ENCODE measurements at regions not wholly inside any gene's neighbourhood (a gene's known extent, or its start where the extent isn't known, plus 50 kb on each side); places are given as distances from the start of the nearest gene placed in this dataset.

DNA sequence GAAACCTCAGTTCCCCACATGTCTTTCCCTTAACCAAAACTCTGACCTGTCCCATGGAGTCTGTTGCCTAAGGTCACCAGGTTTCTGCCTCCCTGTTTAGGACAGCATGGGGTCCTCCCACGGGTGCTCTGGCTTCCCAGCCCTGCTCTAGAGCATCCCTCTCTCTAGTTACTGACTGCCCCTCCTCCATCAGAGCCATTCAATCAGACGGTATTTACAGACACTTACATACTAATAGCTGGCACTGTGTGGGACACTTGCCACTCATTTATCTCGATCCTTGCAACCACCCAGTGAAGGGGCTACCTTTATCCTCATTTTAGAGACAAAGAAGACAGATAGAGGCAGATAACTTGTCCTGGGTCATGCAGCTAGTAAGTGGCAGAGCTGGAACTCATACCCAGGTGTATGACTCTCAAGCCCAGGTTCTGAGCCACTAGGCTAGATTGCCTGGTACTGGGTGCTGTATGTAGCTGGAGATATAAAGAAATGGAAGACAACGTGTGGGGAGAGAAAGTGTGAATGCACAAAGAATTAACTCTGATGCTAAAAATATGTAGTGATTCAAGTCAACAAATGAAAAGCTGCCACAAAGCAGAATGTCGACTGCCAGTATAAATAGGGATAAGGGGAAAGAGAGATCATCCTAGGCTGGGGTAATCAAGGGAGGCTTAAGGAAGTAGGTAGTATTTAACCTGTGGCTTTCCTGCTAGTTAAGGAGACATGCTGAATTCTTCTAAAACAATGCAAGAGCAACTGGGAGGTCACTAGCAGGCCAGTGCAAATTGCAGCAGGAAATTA lies 52.5 kb upstream of the PDE8B start:
- no peak for TF ChIP-seq REST (IDR thresholded peaks at IDR 0.05)
- TF ChIP-seq TFCP2L1 (CRISPR knock-in tag; IDR thresholded peaks at IDR 0.05): no peak
- TF ChIP-seq EP300 (IDR thresholded peaks at IDR 0.05): no peak
- no peak for TF ChIP-seq RNF2 (IDR thresholded peaks at IDR 0.05; ENCODE audit: borderline replicate concordance, low read depth)
- no peak for TF ChIP-seq POLR2A (IDR thresholded peaks at IDR 0.05; ENCODE audit: low read length)
- no peak for TF ChIP-seq GATA3 (IDR thresholded peaks at IDR 0.05; ENCODE audit: borderline replicate concordance)
- TF ChIP-seq, protein P1, sequence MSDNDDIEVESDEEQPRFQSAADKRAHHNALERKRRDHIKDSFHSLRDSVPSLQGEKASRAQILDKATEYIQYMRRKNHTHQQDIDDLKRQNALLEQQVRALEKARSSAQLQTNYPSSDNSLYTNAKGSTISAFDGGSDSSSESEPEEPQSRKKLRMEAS (IDR thresholded peaks at IDR 0.05): no peak
- Histone ChIP-seq H3K9me3 (0 out of 3 replicates have a peak, but pooled peaks cover 2% of the 10 kb centered on the region), H3K27ac (no peak overlapping the region; a peak in 1 of 6 replicates), H3K4me3 (no peak overlapping the region), H3K4me1 (no peaks in the 10 kb centered on the region), H3K4me2 (no peak overlapping the region)
- ATAC-seq (no peak; a peak in 1 of 6 replicates), FAIRE-seq (no peak), DNase-seq (ENCODE audit: low read depth in 1 of 2, low spot score in 1 of 2) (no peak)
- CTCF ChIA-PET: interaction anchor here (1.0 to 4.8 kb wide), 3 partner anchors 13 to 80 kb away, joined by 3 to 31 read pairs (median 5); partner anchors contain the start of gene ZBED3
- POLR2A ChIA-PET: no interaction called here
- WGBS (ENCODE audit: missing lambda C conversion rate): 51% methylated on average over 5 of the region's 5 CpGs

GRCh38 chr5:77156379-77156778 lies 54.1 kb upstream of the PDE8B start:
- ATAC-seq (no peak), FAIRE-seq (no peak), DNase-seq (ENCODE audit: low read depth in 1 of 2, low spot score in 1 of 2) (no peak)
- ChIA-PET CTCF (interaction anchor here (1.6 to 4.8 kb wide), 6 partner anchors 8 to 336 kb away, joined by 3 to 31 read pairs (median 5); partner anchors contain the start of gene ZBED3), POLR2A (no interaction called here)
- H3K4me3 ChIP-seq: no peak overlapping the region
- no peaks in the 10 kb centered on the region for H3K9me3 ChIP-seq
- TF ChIP-seq TFCP2L1 (CRISPR knock-in tag; IDR thresholded peaks at IDR 0.05) (no peak), KDM1A (IDR thresholded peaks at IDR 0.05; ENCODE audit: low read depth) (no peak), POLR2A (IDR thresholded peaks at IDR 0.05; ENCODE audit: low read length) (no peak), ESRRA (IDR thresholded peaks at IDR 0.05; ENCODE audit: borderline replicate concordance, low read length) (no peak)
- H3K27ac ChIP-seq: 0 out of 6 replicates have a peak overlapping the region, but pooled peaks of 1 of the 2 experiments have one; percentile 5
- H3K4me2 ChIP-seq: no peak overlapping the region
- no peaks in the 10 kb centered on the region for H3K4me1 ChIP-seq
- WGBS (ENCODE audit: missing lambda C conversion rate): 88% methylated on average over 3 of the region's 3 CpGs

GRCh38 chr5:77155179-77155785 lies 55.2 kb upstream of the PDE8B start:
- Histone ChIP-seq H3K4me2 (no peak overlapping the region), H3K4me3 (no peak overlapping the region), H3K9me3 (no peaks in the 10 kb centered on the region), H3K27ac (no peak overlapping the region), H3K4me1 (no peaks in the 10 kb centered on the region)
- TF ChIP-seq, protein P2, sequence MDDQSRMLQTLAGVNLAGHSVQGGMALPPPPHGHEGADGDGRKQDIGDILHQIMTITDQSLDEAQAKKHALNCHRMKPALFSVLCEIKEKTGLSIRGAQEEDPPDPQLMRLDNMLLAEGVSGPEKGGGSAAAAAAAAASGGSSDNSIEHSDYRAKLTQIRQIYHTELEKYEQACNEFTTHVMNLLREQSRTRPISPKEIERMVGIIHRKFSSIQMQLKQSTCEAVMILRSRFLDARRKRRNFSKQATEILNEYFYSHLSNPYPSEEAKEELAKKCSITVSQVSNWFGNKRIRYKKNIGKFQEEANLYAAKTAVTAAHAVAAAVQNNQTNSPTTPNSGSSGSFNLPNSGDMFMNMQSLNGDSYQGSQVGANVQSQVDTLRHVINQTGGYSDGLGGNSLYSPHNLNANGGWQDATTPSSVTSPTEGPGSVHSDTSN (IDR thresholded peaks at IDR 0.05): no peak
- TF ChIP-seq, protein P3, sequence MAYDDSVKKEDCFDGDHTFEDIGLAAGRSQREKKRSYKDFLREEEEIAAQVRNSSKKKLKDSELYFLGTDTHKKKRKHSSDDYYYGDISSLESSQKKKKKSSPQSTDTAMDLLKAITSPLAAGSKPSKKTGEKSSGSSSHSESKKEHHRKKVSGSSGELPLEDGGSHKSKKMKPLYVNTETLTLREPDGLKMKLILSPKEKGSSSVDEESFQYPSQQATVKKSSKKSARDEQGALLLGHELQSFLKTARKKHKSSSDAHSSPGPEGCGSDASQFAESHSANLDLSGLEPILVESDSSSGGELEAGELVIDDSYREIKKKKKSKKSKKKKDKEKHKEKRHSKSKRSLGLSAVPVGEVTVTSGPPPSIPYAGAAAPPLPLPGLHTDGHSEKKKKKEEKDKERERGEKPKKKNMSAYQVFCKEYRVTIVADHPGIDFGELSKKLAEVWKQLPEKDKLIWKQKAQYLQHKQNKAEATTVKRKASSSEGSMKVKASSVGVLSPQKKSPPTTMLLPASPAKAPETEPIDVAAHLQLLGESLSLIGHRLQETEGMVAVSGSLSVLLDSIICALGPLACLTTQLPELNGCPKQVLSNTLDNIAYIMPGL (CRISPR knock-in tag; IDR thresholded peaks at IDR 0.05; ENCODE audit: borderline replicate concordance): no peak
- no peak for TF ChIP-seq EHMT2 (IDR thresholded peaks at IDR 0.05; ENCODE audit: low read depth)
- FAIRE-seq: no peak
- no peak for ATAC-seq
- ChIA-PET POLR2A (no interaction called here), CTCF (interaction anchor here (1.6 to 4.8 kb wide), 4 partner anchors 9 to 337 kb away, joined by 3 to 31 read pairs (median 6); no protein-coding TSS in a partner anchor)
- WGBS (ENCODE audit: missing lambda C conversion rate): 87% methylated on average over 8 of the region's 8 CpGs
- DNase-seq (ENCODE audit: low read depth in 1 of 2, low spot score in 1 of 2): no peak
